Activated T-helper 2 cell treated with anti-CD3 and anti-CD28 coated beads, Interferon-gamma antibody, Interleukin-2, Interleukin-4, amounts not matched to agents 10 μg/mL and 5 μg/mL and 100 μg/mL, durations not matched to agents 14 hours and 24 hours and 36 hours (primary cell): ENCODE measurements at regions not wholly inside any gene's neighbourhood (a gene's known extent, or its start where the extent isn't known, plus 50 kb on each side); places are given as distances from the start of the nearest gene placed in this dataset.

Experiments
- DNase-seq: peaks from one replicate; pipeline ENCODE4 v3.0.0; 2021; ENCODE audit warnings: low spot score
- H3K27ac Mint-ChIP-seq: one replicate; pipeline ENCODE4 v1.8.0; 2021; ENCODE audit warnings: mixed read lengths
- H3K27me3 Mint-ChIP-seq: one replicate; pipeline ENCODE4 v1.8.0; 2021; ENCODE audit warnings: low read depth, mixed read lengths
- H3K36me3 Mint-ChIP-seq: one replicate; pipeline ENCODE4 v1.8.0; 2021; ENCODE audit warnings: low read depth, mixed read lengths
- H3K4me1 Mint-ChIP-seq: one replicate; pipeline ENCODE4 v1.8.0; 2021; ENCODE audit warnings: low read depth, mixed read lengths
- H3K4me3 Mint-ChIP-seq: one replicate; pipeline ENCODE4 v1.8.0; 2021; ENCODE audit warnings: low read depth, mild to moderate bottlenecking, moderate library complexity, mixed read lengths
- H3K9me3 Mint-ChIP-seq: one replicate; pipeline ENCODE4 v1.8.0; 2021; ENCODE audit warnings: mixed read lengths
- intact Hi-C: fragments of 100-400 bp; cut with micrococcal nuclease; formaldehyde crosslinking; loops from one replicate; pipeline ENCODE4 v1.15.1; 2023

GRCh38 chr10:10629512-10629911 is 388.2 kb upstream of the CELF2 start:
- Mint-ChIP-seq H3K27ac (no peak overlapping the region), H3K4me1 (no peaks in the 10 kb centered on the region), H3K36me3 (no peaks in the 10 kb centered on the region), H3K4me3 (no peak overlapping the region), H3K27me3 (no peaks in the 10 kb centered on the region), H3K9me3 (no peaks in the 10 kb centered on the region)
- intact Hi-C loops, result no loop called here
- no peak for DNase-seq

- H3K27me3 Mint-ChIP-seq, result no peaks in the 10 kb centered on the region
- H3K4me3 Mint-ChIP-seq, result no peak overlapping the region
- no peak for DNase-seq
- H3K4me1 Mint-ChIP-seq, result no peaks in the 10 kb centered on the region
- H3K36me3 Mint-ChIP-seq, result no peaks in the 10 kb centered on the region
- H3K9me3 Mint-ChIP-seq, result no peaks in the 10 kb centered on the region
- intact Hi-C loops, result no loop called here
- H3K27ac Mint-ChIP-seq, result no peak overlapping the region
These were observed 387.4 kb upstream of the CELF2 start for GRCh38 chr10:10630281-10630680.

GRCh38 chr10:10630782-10631181 is 386.9 kb upstream of the CELF2 start:
- no peak overlapping the region for H3K4me3 Mint-ChIP-seq
- H3K36me3 Mint-ChIP-seq, result no peaks in the 10 kb centered on the region
- no peaks in the 10 kb centered on the region for H3K9me3 Mint-ChIP-seq
- H3K27ac Mint-ChIP-seq, result no peak overlapping the region
- intact Hi-C loops, result no loop called here
- no peaks in the 10 kb centered on the region for H3K4me1 Mint-ChIP-seq
- DNase-seq, result no peak
- H3K27me3 Mint-ChIP-seq, result no peaks in the 10 kb centered on the region

- no peak for DNase-seq
- intact Hi-C loops, result no loop called here
- Mint-ChIP-seq H3K36me3 (no peaks in the 10 kb centered on the region), H3K27ac (no peak overlapping the region), H3K4me1 (no peaks in the 10 kb centered on the region), H3K9me3 (no peaks in the 10 kb centered on the region), H3K27me3 (no peaks in the 10 kb centered on the region), H3K4me3 (no peak overlapping the region)
These were observed 375.5 kb upstream of the CELF2 start for GRCh38 chr10:10642189-10642588.

GRCh38 chr10:10642751-10643150 is 374.9 kb upstream of the CELF2 start:
- no peak overlapping the region for H3K27ac Mint-ChIP-seq
- H3K9me3 Mint-ChIP-seq, result no peaks in the 10 kb centered on the region
- no peaks in the 10 kb centered on the region for H3K4me1 Mint-ChIP-seq
- intact Hi-C loops, result no loop called here
- no peaks in the 10 kb centered on the region for H3K36me3 Mint-ChIP-seq
- no peaks in the 10 kb centered on the region for H3K27me3 Mint-ChIP-seq
- no peak overlapping the region for H3K4me3 Mint-ChIP-seq
- no peak for DNase-seq

DNA sequence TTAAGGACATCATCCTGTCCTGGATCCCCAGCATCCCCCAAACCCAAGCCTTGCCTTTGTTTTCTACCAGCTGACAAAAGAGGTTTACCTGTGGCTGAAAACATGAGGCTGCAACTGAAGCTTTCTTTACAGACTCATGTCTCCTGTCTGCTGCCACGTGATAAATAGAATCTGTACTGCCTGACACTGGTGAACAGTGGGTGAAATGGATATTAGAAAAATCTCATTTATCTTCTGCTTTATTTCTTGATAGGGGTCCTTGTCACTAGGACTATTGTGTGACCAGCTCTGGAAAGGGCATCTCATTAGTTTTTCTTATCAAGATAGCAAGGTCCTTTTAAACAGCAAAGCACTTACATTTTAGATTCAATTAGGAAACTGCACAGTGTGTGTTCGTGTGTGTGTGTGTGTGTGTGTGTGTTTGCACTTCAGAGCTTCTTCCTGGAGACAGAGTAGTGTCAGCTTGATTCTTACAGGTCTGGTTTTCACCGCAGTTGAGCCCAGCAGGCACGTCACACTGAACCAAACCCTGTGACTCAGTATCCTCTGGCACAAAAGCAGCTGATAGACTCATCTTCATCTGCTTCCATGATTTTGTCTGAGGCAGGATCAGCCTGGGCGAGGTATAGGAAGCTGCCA is 373.5 kb upstream of the CELF2 start:
- H3K36me3 Mint-ChIP-seq, result no peaks in the 10 kb centered on the region
- no peaks in the 10 kb centered on the region for H3K9me3 Mint-ChIP-seq
- DNase-seq, result no peak
- no peaks in the 10 kb centered on the region for H3K27me3 Mint-ChIP-seq
- intact Hi-C loops, result no loop called here
- H3K27ac Mint-ChIP-seq, result no peak overlapping the region
- H3K4me3 Mint-ChIP-seq, result no peak overlapping the region
- H3K4me1 Mint-ChIP-seq, result no peaks in the 10 kb centered on the region

DNA sequence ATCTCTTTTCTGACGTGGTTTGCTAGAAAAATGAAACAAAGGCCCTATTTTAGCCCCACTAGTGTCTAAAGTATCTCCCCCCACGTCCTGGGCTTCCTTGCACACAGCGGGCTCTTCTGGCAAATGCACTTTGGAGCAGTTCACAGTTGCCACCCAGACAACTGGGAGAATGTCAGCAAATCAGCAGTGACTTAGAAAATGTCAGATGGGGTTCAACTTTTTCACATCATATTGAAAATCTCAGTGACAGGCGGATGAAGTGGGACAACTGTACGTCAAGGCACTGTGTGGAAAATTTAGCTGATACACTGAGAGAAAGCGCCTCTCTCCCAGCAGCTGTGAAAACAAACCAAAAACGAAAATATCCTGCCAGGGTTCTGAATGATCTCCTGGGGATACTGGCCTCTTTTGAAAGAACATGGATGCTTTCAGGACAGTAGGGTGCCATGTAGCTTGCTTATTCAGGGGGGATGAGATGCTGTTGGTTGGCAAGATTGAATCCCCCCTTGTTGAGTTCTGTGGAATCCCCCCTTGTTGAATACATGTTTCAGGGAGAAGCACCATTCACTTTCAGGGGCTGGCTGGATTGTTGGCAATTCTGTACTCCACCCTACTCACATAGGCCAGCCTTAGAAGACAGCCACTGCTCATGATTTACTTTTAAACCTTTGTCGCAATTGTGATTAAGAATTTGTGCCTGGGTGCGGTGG is 372.8 kb upstream of the CELF2 start:
- H3K36me3 Mint-ChIP-seq, result no peaks in the 10 kb centered on the region
- no peak overlapping the region for H3K4me3 Mint-ChIP-seq
- intact Hi-C loops, result no loop called here
- DNase-seq, result no peak
- H3K27me3 Mint-ChIP-seq, result no peaks in the 10 kb centered on the region
- H3K9me3 Mint-ChIP-seq, result no peaks in the 10 kb centered on the region
- no peak overlapping the region for H3K27ac Mint-ChIP-seq
- H3K4me1 Mint-ChIP-seq, result no peaks in the 10 kb centered on the region

GRCh38 chr10:10647331-10647730 is 370.3 kb upstream of the CELF2 start:
- Mint-ChIP-seq H3K4me1 (no peaks in the 10 kb centered on the region), H3K27me3 (no peaks in the 10 kb centered on the region), H3K9me3 (peaks cover 4% of the 10 kb centered on the region), H3K4me3 (no peak overlapping the region), H3K27ac (no peak overlapping the region), H3K36me3 (no peaks in the 10 kb centered on the region)
- DNase-seq, result no peak
- intact Hi-C loops, result no loop called here

GRCh38 chr10:10657139-10657760 is 360.4 kb upstream of the CELF2 start:
- Mint-ChIP-seq H3K4me3 (no peak overlapping the region), H3K36me3 (no peaks in the 10 kb centered on the region), H3K9me3 (no peaks in the 10 kb centered on the region), H3K4me1 (no peaks in the 10 kb centered on the region), H3K27me3 (no peaks in the 10 kb centered on the region), H3K27ac (no peak overlapping the region)
- no peak for DNase-seq
- intact Hi-C loops, result no loop called here

DNA sequence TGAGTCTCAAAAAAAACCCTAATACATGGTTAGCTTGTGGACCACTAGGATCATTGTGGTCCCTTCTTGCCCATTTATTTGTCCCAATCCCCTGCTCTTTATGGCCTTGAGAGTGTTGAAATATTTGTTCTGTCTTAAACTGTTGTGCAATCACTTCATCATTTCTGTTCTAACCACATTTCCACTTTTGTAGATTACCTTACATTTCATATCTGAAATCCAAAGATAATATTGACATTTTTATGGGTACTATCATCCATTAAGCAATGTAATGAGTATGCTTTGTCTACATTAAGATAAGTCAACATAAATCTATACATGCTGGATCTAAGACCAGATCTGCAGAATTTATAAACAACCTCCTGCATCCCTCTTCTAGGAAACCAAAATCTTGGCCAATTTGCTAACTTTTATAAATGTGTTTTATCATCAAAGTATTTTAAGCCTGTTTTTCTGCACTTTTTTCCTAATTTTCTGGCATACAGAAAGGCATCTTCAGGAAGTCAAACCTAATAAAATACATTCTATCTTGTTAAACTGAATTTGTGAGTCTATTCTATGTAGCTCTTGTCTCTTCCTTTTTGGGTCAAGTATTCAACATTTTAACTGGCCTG is 359.4 kb upstream of the CELF2 start:
- H3K4me1 Mint-ChIP-seq, result no peaks in the 10 kb centered on the region
- no peak for DNase-seq
- H3K9me3 Mint-ChIP-seq, result no peaks in the 10 kb centered on the region
- no peaks in the 10 kb centered on the region for H3K36me3 Mint-ChIP-seq
- intact Hi-C loops, result no loop called here
- no peak overlapping the region for H3K27ac Mint-ChIP-seq
- H3K4me3 Mint-ChIP-seq, result no peak overlapping the region
- H3K27me3 Mint-ChIP-seq, result peaks cover 1% of the 10 kb centered on the region

DNA sequence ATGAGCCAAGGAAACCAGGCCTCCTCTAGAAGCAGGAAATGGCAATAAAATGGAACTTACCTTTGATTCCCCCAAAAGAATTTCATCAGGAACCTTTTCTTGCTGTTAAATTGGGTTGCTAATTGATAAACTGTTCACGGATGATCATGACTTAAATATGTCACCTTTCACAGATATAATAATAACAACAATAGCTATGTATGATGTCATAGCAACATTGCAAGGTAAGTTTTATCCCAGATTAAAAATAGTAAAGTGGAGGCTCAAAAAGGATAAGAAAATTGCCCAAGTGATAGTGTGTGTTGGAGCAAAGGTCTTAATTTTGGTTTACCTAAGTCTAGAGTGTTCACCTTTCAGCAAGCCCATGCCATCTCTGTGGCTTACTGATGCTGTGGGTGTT is 357.6 kb upstream of the CELF2 start:
- no peaks in the 10 kb centered on the region for H3K9me3 Mint-ChIP-seq
- H3K27ac Mint-ChIP-seq, result no peak overlapping the region
- no peak overlapping the region for H3K4me3 Mint-ChIP-seq
- intact Hi-C loops, result no loop called here
- no peaks in the 10 kb centered on the region for H3K36me3 Mint-ChIP-seq
- no peak for DNase-seq
- no peaks in the 10 kb centered on the region for H3K4me1 Mint-ChIP-seq
- peaks cover 3% of the 10 kb centered on the region for H3K27me3 Mint-ChIP-seq

DNA sequence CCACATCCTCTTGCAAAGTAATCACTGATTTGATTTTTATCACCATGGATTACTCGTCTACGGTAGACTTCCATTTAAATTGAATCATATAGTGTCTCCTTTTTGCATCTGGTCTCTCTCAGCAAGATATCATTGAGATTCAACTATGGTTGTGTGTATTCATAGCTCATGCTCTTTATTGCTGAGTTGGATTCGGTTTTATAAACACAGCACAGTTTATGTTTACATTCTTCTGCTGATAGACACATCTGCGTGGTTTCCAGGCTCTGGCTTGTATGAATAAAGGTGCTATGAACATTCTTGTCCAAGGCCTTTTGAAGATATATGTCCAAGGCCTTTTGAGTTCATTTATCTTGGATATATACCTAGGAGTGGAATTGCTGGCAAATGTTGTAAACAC is 356.5 kb upstream of the CELF2 start:
- DNase-seq, result no peak
- Mint-ChIP-seq H3K36me3 (no peaks in the 10 kb centered on the region), H3K27ac (no peak overlapping the region), H3K4me1 (no peaks in the 10 kb centered on the region), H3K27me3 (peaks cover 3% of the 10 kb centered on the region), H3K4me3 (no peak overlapping the region), H3K9me3 (no peaks in the 10 kb centered on the region)
- intact Hi-C loops, result no loop called here

GRCh38 chr10:10662716-10663408 is 354.8 kb upstream of the CELF2 start:
- intact Hi-C loops, result no loop called here
- Mint-ChIP-seq H3K4me3 (no peak overlapping the region), H3K36me3 (no peaks in the 10 kb centered on the region), H3K27ac (no peak overlapping the region), H3K4me1 (no peaks in the 10 kb centered on the region), H3K9me3 (no peaks in the 10 kb centered on the region), H3K27me3 (peaks cover 3% of the 10 kb centered on the region)
- no peak for DNase-seq
